Spleen (tissue), 11 donors: ENCODE measurements at regions not wholly inside any gene's neighbourhood (a gene's known extent, or its start where the extent isn't known, plus 50 kb on each side); places are given as distances from the start of the nearest gene placed in this dataset.

Experiments
- DNase-seq: peaks from one replicate; pipeline ENCODE4 v3.0.0-alpha.2; 2020
- H3K27ac ChIP-seq, 8 donors: fragments of 200-600 bp; sonication (generic) in 7 of 8; 1 replicate in 4 of 8; 2 replicates in 4 of 8; pipeline versions ENCODE4 v1.5.0 to v1.8.0; 2016 to 2021; ENCODE audit warnings: inconsistent platforms in 4 of 8, mild to moderate bottlenecking in 4 of 8, moderate library complexity in 1 of 8
- H3K27me3 ChIP-seq, 7 donors: fragments of 200-600 bp; sonication (generic) in 6 of 7; replicated peaks in 1 of 7; 1 replicate in 4 of 7; 2 replicates in 3 of 7; pipeline versions ENCODE4 v1.5.0 to v1.8.0; 2016 to 2021; ENCODE audit warnings: inconsistent platforms in 3 of 7, mild to moderate bottlenecking in 1 of 7
- H3K36me3 ChIP-seq, 6 donors: fragments of 200-600 bp; sonication (generic) in 5 of 6; 1 replicate in 4 of 6; 2 replicates in 2 of 6; pipeline versions ENCODE4 v1.5.0 to v1.8.0; 2016 to 2021; ENCODE audit warnings: inconsistent platforms in 2 of 6
- H3K4me1 ChIP-seq, 6 donors: fragments of 200-600 bp; sonication (generic) in 5 of 6; 1 replicate in 3 of 6; 2 replicates in 3 of 6; pipeline versions ENCODE4 v1.5.0 to v1.8.0; 2016 to 2021; ENCODE audit warnings: inconsistent platforms in 3 of 6
- H3K4me3 ChIP-seq, 8 donors: fragments of 200-600 bp; sonication (generic) in 7 of 8; 1 replicate in 4 of 8; 2 replicates in 4 of 8; pipeline versions ENCODE4 v1.5.0 to v1.8.0; 2016 to 2021; ENCODE audit warnings: inconsistent platforms in 4 of 8, mild to moderate bottlenecking in 4 of 8, moderate library complexity in 2 of 8
- H3K9me3 ChIP-seq, 8 donors: fragments of 200-600 bp; sonication (generic) in 7 of 8; 1 replicate in 4 of 8; 2 replicates in 4 of 8; pipeline versions ENCODE4 v1.5.0 to v1.8.0; 2016 to 2021; ENCODE audit warnings: inconsistent platforms in 4 of 8
- CTCF ChIP-seq, 11 experiments: fragments of 200-600 bp in 7 of 11; fragments of 450-650 bp in 4 of 11; sonication (generic) in 4 of 11; IDR thresholded peaks in 8 of 11; conservative IDR thresholded peaks in 3 of 11; 1 replicate in 7 of 11; 2 replicates in 4 of 11; pipeline versions ENCODE4 v1.4.0 to v1.8.0; 2016 to 2021; ENCODE audit warnings: antibody characterized with exemption in 11 of 11, inconsistent platforms in 4 of 11, mild to moderate bottlenecking in 1 of 11
- POLR2A ChIP-seq, 3 donors: fragments of 450-650 bp; IDR thresholded peaks; one replicate each; pipeline ENCODE4 v1.5.1; 2017; ENCODE audit warnings: antibody characterized with exemption in 3 of 3, mild to moderate bottlenecking in 1 of 3
- POLR2AphosphoS5 ChIP-seq, 3 donors: sonication (generic); formaldehyde crosslinking; IDR thresholded peaks; one replicate each; pipeline ENCODE4 v1.5.1; 2017; ENCODE audit warnings: antibody characterized with exemption in 3 of 3
- WGBS, 5 donors: extraction: QIAGEN DNeasy Blood & Tissue Kit in 3 of 5; methylation state at CpG; one replicate each; pipeline versions ENCODE4 v1.1.5 to v1.1.7; 2013 to 2018; 5-methylcytosine and 5-hydroxymethylcytosine counted together
- intact Hi-C: fragments of 100-400 bp; cut with DNase I; formaldehyde crosslinking; loops from one replicate; pipeline ENCODE4 v1.15.0; 2023; ENCODE audit warnings: low total_unique reads
- donor health status: healthy with polysubstance abuse.
- donor health status: DM: no; HTN: no; CAD: no; lungs with moderate emphysema.
- donor health status: DM: no; HTN: no; CAD: no.
- donor health status: Bipolar disorder and iron deficiency.
- donor health status: healthy.
- donor health status: DM: no; HTN: no; CAD: no.
- donor health status: DM: yes; HTN: yes; CAD: no.

GRCh38 chr6:139706912-139707311, 332.5 kb upstream of the CITED2 start:
- Histone ChIP-seq H3K9me3 (peaks cover 0 to 6% (median 0%) of the 10 kb centered on the region in 8 donors), H3K4me1 (peaks cover 0 to 8% (median 0%) of the 10 kb centered on the region in 6 donors), H3K27me3 (peaks cover 0 to 3% (median 0%) of the 10 kb centered on the region in 7 donors), H3K36me3 (no peaks in the 10 kb centered on the region), H3K27ac (no peak overlapping the region), H3K4me3 (no peak overlapping the region)
- 74 to 90% (median 86%) methylated on average over 3 of the region's 3 CpGs for WGBS, 5 donors
- intact Hi-C loops, result no loop called here
- no peak for TF ChIP-seq POLR2AphosphoS5 (IDR thresholded peaks at IDR 0.05)
- TF ChIP-seq CTCF (IDR thresholded peaks at IDR 0.05 in 8 of 11, conservative IDR thresholded peaks at IDR 0.05 in 3 of 11), result no peak
- TF ChIP-seq POLR2A (IDR thresholded peaks at IDR 0.05), result no peak
- no peak for DNase-seq

GRCh38 chr6:139705284-139705683, 330.8 kb upstream of the CITED2 start:
- 90 to 97% (median 94%) methylated on average over 3 of the region's 3 CpGs for WGBS, 5 donors
- TF ChIP-seq POLR2AphosphoS5 (IDR thresholded peaks at IDR 0.05), result no peak
- TF ChIP-seq CTCF (IDR thresholded peaks at IDR 0.05 in 8 of 11, conservative IDR thresholded peaks at IDR 0.05 in 3 of 11), result no peak
- Histone ChIP-seq H3K9me3 (peaks cover 0 to 11% (median 0%) of the 10 kb centered on the region in 8 donors), H3K4me3 (no peak overlapping the region), H3K4me1 (peaks cover 0 to 8% (median 0%) of the 10 kb centered on the region in 6 donors), H3K36me3 (no peaks in the 10 kb centered on the region), H3K27me3 (no peaks in the 10 kb centered on the region), H3K27ac (no peak overlapping the region)
- DNase-seq, result no peak
- intact Hi-C loops, result no loop called here

GRCh38 chr6:139703780-139704179, 329.3 kb upstream of the CITED2 start:
- Histone ChIP-seq H3K9me3 (peaks cover 0 to 11% (median 0%) of the 10 kb centered on the region in 8 donors), H3K4me3 (no peak overlapping the region), H3K4me1 (peaks cover 0 to 7% (median 0%) of the 10 kb centered on the region in 6 donors), H3K27me3 (no peaks in the 10 kb centered on the region), H3K36me3 (no peaks in the 10 kb centered on the region), H3K27ac (no peak overlapping the region)
- no peak for TF ChIP-seq CTCF (IDR thresholded peaks at IDR 0.05 in 8 of 11, conservative IDR thresholded peaks at IDR 0.05 in 3 of 11)
- no peak for TF ChIP-seq POLR2AphosphoS5 (IDR thresholded peaks at IDR 0.05)
- no peak for TF ChIP-seq POLR2A (IDR thresholded peaks at IDR 0.05)
- intact Hi-C loops, result no loop called here
- 93 to 97% (median 96%) methylated on average over 1 of the region's 1 CpG for WGBS, 5 donors
- no peak for DNase-seq

- TF ChIP-seq CTCF (IDR thresholded peaks at IDR 0.05 in 8 of 11, conservative IDR thresholded peaks at IDR 0.05 in 3 of 11) (no peak), POLR2AphosphoS5 (IDR thresholded peaks at IDR 0.05) (no peak), POLR2A (IDR thresholded peaks at IDR 0.05) (no peak)
- Histone ChIP-seq H3K27me3 (no peaks in the 10 kb centered on the region), H3K4me1 (no peaks in the 10 kb centered on the region), H3K27ac (no peak overlapping the region), H3K4me3 (no peak overlapping the region), H3K9me3 (peaks cover 0 to 11% (median 0%) of the 10 kb centered on the region in 8 donors), H3K36me3 (no peaks in the 10 kb centered on the region)
- DNase-seq, result no peak
- intact Hi-C loops, result no loop called here
Measured at GRCh38 chr6:139702706-139703105, 328.3 kb upstream of the CITED2 start.
